B cell (primary cell): ENCODE measurements at regions not wholly inside any gene's neighbourhood (a gene's known extent, or its start where the extent isn't known, plus 50 kb on each side); places are given as distances from the start of the nearest gene placed in this dataset.

ENCODE experiments used
- ATAC-seq: fragments of 200-7000 bp; cut with Tn5 transposase; one replicate; pipeline ENCODE4 v1.10.0; 2021; ENCODE audit warnings: low read depth, mild to moderate bottlenecking, moderate number of reproducible peaks, moderate library complexity
- CTCF ChIA-PET: fragments of 350-600 bp; sonication (Branson Sonifier 250); formaldehyde crosslinking; loops from one replicate; lab custom pipeline; 2021; ENCODE audit warnings: antibody characterized with exemption, inconsistent platforms; lab: Charles Lee
- POLR2A ChIA-PET: fragments of 350-600 bp; sonication (Branson Sonifier 250); formaldehyde crosslinking; loops from one replicate; lab custom pipeline; 2021; ENCODE audit warnings: antibody characterized with exemption; lab: Charles Lee
- DNase-seq: peaks from one replicate; pipeline ENCODE4 v3.0.0; 2013
- H2AFZ ChIP-seq: 2 replicates; pipeline ENCODE4 v1.6.1; 2012; ENCODE audit warnings: mild to moderate bottlenecking, low read depth, low read length; ENCODE audit not compliant: insufficient read depth, poor library complexity, severe bottlenecking
- H3K27ac ChIP-seq, 2 donors: 1 replicate in 1 of 2; 2 replicates in 1 of 2; pipeline ENCODE4 v1.5.1; 2012 to 2013; ENCODE audit warnings: low read length in 2 of 2, mild to moderate bottlenecking in 2 of 2, moderate library complexity in 1 of 2
- H3K27me3 ChIP-seq, 4 experiments: fragments of 200-600 bp in 1 of 4; sonication (generic) in 1 of 4; replicated peaks in 1 of 4; 1 replicate in 2 of 4; 2 replicates in 2 of 4; pipeline versions ENCODE4 v1.6.1 to v1.7.0; 2013 to 2016; ENCODE audit warnings: low read length in 3 of 4, mild to moderate bottlenecking in 2 of 4, mixed read lengths in 1 of 4, moderate library complexity in 1 of 4; ENCODE audit not compliant: insufficient read depth in 4 of 4, control insufficient read depth in 3 of 4; ENCODE audit errors: control extremely low read depth in 1 of 4
- H3K36me3 ChIP-seq, 2 experiments: replicated peaks in 1 of 2; 1 replicate in 1 of 2; 2 replicates in 1 of 2; pipeline versions ENCODE4 v1.6.1 to v1.7.1; 2013; ENCODE audit warnings: low read length in 1 of 2; ENCODE audit not compliant: insufficient read depth in 2 of 2, control insufficient read depth in 1 of 2; ENCODE audit errors: control extremely low read depth in 1 of 2, extremely low read depth in 1 of 2
- H3K4me1 ChIP-seq, 2 donors: fragments of 200-600 bp in 1 of 2; sonication (generic) in 1 of 2; 1 replicate in 1 of 2; 2 replicates in 1 of 2; pipeline versions ENCODE4 v1.5.1 to v1.6.1; 2013 to 2017; ENCODE audit warnings: low read length in 2 of 2; ENCODE audit not compliant: control insufficient read depth in 2 of 2, insufficient read depth in 2 of 2
- H3K4me2 ChIP-seq: replicated peaks from 2 replicates; pipeline ENCODE3; 2012; ENCODE audit warnings: mild to moderate bottlenecking, low read depth, low read length; ENCODE audit not compliant: poor library complexity, severe bottlenecking
- H3K4me3 ChIP-seq, 5 experiments: fragments of 200-600 bp in 1 of 5; sonication (generic) in 1 of 5; 1 replicate in 3 of 5; 2 replicates in 2 of 5; pipeline versions ENCODE4 v1.5.1 to v1.7.0; 2011 to 2016; ENCODE audit warnings: low read length in 4 of 5, mild to moderate bottlenecking in 4 of 5, low read depth in 2 of 5, control low read depth in 1 of 5, moderate library complexity in 1 of 5; ENCODE audit not compliant: insufficient read depth in 1 of 5; ENCODE audit errors: control extremely low read depth in 1 of 5, extremely low read depth in 1 of 5
- H3K79me2 ChIP-seq: fragments of 200-600 bp; sonication (generic); one replicate; pipeline ENCODE4 v1.6.0; 2016; ENCODE audit warnings: low read length; ENCODE audit not compliant: control insufficient read depth, insufficient read depth
- H3K9ac ChIP-seq: fragments of 200-600 bp; sonication (generic); 2 replicates; pipeline ENCODE4 v1.6.1; 2017; ENCODE audit warnings: mild to moderate bottlenecking, low read length, moderate library complexity
- H3K9me3 ChIP-seq, 3 donors: one replicate each; pipeline versions ENCODE4 v1.6.1 to v1.7.1; 2013; ENCODE audit warnings: low read length in 2 of 3; ENCODE audit not compliant: control insufficient read depth in 2 of 3, insufficient read depth in 1 of 3; ENCODE audit errors: control extremely low read depth in 1 of 3
- H4K20me1 ChIP-seq: 2 replicates; pipeline ENCODE4 v1.6.0; 2012; ENCODE audit warnings: mild to moderate bottlenecking, low read length; ENCODE audit not compliant: insufficient read depth, control insufficient read depth, poor library complexity, severe bottlenecking
- H3K27ac Mint-ChIP-seq: one replicate; pipeline ENCODE4 v1.8.0; 2021; ENCODE audit warnings: mixed read lengths
- H3K27me3 Mint-ChIP-seq: one replicate; pipeline ENCODE4 v1.8.0; 2021; ENCODE audit warnings: mixed read lengths
- H3K4me1 Mint-ChIP-seq: one replicate; pipeline ENCODE4 v1.8.0; 2021; ENCODE audit warnings: mixed read lengths
- H3K4me3 Mint-ChIP-seq: one replicate; pipeline ENCODE4 v1.8.0; 2021; ENCODE audit warnings: mixed read lengths
- H3K9me3 Mint-ChIP-seq: one replicate; pipeline ENCODE4 v1.8.0; 2022; ENCODE audit warnings: mixed read lengths; ENCODE audit not compliant: insufficient read depth
- EZH2 ChIP-seq: IDR thresholded peaks from 2 replicates; pipeline ENCODE4 v1.6.1; 2012; ENCODE audit warnings: borderline replicate concordance, low read depth, mild to moderate bottlenecking, moderate library complexity, low read length; ENCODE audit not compliant: insufficient read depth, poor library complexity, severe bottlenecking
- WGBS: methylation state at CpG from one replicate; pipeline ENCODE4 v1.1.5; 2013; ENCODE audit warnings: missing lambda C conversion rate; ENCODE audit not compliant: insufficient coverage; 5-methylcytosine and 5-hydroxymethylcytosine counted together
- intact Hi-C: fragments of 100-400 bp; cut with micrococcal nuclease; formaldehyde crosslinking; loops from one replicate; pipeline ENCODE4 v1.10.0; 2022
- TF ChIP-seq, protein P1 (sequence below): fragments of 200-600 bp; IDR thresholded peaks from one replicate; pipeline ENCODE4 v1.8.0; 2022; ENCODE audit warnings: antibody characterized with exemption, mild to moderate bottlenecking

DNA sequence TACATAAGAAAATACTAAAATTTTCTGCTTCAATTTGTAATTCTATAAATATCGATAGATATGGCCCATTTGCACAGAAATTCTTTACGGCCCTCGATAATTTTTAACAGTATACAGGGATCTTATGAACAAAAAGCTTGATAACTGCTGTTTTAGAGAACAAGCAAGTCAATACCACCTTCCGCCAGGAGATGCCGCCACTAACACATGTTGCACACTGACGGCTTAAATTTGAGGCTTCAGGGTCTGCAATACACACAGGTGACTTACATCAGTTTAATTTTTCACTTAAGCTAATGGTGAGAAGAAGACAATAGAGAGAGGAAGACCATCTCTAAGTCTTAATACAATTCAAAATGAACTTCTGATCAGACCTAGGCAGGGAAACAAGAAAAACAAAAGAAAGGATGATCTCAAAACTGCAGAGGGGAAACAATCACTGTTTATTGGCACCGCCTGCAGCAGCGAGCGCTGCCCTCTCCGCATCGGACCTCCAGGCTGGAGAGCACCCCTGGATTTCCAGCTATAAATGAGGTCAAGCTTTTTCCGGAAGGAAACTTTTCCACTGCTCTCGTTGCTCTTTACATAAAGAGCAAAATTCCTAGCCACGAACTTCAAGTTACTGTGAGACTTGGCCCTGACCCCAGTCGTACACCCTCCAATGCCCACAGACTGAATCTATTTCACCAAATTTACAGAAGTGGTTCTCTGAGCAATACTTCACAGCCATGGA is 53.9 kb downstream of the OTOR start:
- Histone ChIP-seq H3K9me3 (no peaks in the 10 kb centered on the region), H3K4me3 (no peak overlapping the region), H3K9ac (no peak overlapping the region), H3K27ac (no peak overlapping the region), H3K4me2 (no peak overlapping the region), H2AFZ (no peak overlapping the region), H3K4me1 (no peaks in the 10 kb centered on the region), H4K20me1 (no peaks in the 10 kb centered on the region), H3K36me3 (no peaks in the 10 kb centered on the region), H3K27me3 (peaks cover 0 to 15% (median 9%) of the 10 kb centered on the region in 4 experiments), H3K79me2 (no peaks in the 10 kb centered on the region)
- 62% methylated on average over 8 of the region's 15 CpGs for WGBS
- H3K4me1 Mint-ChIP-seq = no peaks in the 10 kb centered on the region
- peaks cover 42% of the 10 kb centered on the region for H3K27me3 Mint-ChIP-seq
- intact Hi-C loops = loop anchor here (5.0 kb wide), 1 partner anchor 1475 kb away; no protein-coding TSS in a partner anchor
- ATAC-seq = no peak
- POLR2A ChIA-PET = no interaction called here
- CTCF ChIA-PET = interaction anchor here (1.4 to 6.8 kb wide), 4 partner anchors 10 to 630 kb away, joined by 7 to 61 read pairs (median 34); no protein-coding TSS in a partner anchor
- H3K27ac Mint-ChIP-seq = no peak overlapping the region
- peak; percentile 43 for DNase-seq
- TF ChIP-seq, protein P1, sequence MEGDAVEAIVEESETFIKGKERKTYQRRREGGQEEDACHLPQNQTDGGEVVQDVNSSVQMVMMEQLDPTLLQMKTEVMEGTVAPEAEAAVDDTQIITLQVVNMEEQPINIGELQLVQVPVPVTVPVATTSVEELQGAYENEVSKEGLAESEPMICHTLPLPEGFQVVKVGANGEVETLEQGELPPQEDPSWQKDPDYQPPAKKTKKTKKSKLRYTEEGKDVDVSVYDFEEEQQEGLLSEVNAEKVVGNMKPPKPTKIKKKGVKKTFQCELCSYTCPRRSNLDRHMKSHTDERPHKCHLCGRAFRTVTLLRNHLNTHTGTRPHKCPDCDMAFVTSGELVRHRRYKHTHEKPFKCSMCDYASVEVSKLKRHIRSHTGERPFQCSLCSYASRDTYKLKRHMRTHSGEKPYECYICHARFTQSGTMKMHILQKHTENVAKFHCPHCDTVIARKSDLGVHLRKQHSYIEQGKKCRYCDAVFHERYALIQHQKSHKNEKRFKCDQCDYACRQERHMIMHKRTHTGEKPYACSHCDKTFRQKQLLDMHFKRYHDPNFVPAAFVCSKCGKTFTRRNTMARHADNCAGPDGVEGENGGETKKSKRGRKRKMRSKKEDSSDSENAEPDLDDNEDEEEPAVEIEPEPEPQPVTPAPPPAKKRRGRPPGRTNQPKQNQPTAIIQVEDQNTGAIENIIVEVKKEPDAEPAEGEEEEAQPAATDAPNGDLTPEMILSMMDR = peak; percentile 98
- TF ChIP-seq EZH2 = no peak
- no peaks in the 10 kb centered on the region for H3K9me3 Mint-ChIP-seq
- no peak overlapping the region for H3K4me3 Mint-ChIP-seq

DNA sequence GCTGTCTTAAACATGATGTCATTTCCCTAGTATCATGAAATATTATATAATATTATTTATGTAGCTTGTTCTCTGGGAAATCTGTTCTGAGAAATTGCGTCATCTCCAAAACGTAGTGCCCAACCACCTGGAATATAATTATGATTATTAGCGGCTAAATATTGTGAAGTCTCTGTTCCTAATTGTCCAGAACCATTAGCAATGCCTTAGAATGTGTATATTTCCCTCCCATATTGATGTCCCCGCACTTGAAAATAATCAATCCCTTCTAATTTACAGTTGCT is 54.4 kb downstream of the OTOR start:
- Histone ChIP-seq H3K27me3 (peaks cover 0 to 17% (median 8%) of the 10 kb centered on the region in 4 experiments), H3K27ac (no peak overlapping the region), H3K4me1 (no peaks in the 10 kb centered on the region), H3K9me3 (no peaks in the 10 kb centered on the region), H2AFZ (no peak overlapping the region), H3K79me2 (no peaks in the 10 kb centered on the region), H3K4me2 (no peak overlapping the region), H3K36me3 (no peaks in the 10 kb centered on the region), H3K4me3 (no peak overlapping the region), H4K20me1 (no peaks in the 10 kb centered on the region), H3K9ac (no peak overlapping the region)
- ATAC-seq = no peak
- Mint-ChIP-seq H3K4me1 (no peaks in the 10 kb centered on the region), H3K27ac (no peak overlapping the region), H3K27me3 (peaks cover 46% of the 10 kb centered on the region), H3K4me3 (no peak overlapping the region), H3K9me3 (no peaks in the 10 kb centered on the region)
- intact Hi-C loops = loop anchor here (5.0 kb wide), 1 partner anchor 1475 kb away; no protein-coding TSS in a partner anchor
- CTCF ChIA-PET = interaction anchor here (1.4 to 6.8 kb wide), 4 partner anchors 9 to 629 kb away, joined by 7 to 61 read pairs (median 34); no protein-coding TSS in a partner anchor
- no peak for DNase-seq
- POLR2A ChIA-PET = no interaction called here
- WGBS = no CpG with 5 or more reads among the region's 4 CpGs
- TF ChIP-seq, protein P1 = no peak
- TF ChIP-seq EZH2 = no peak
